H9 (cell line): ENCODE measurements at regions not wholly inside any gene's neighbourhood (a gene's known extent, or its start where the extent isn't known, plus 50 kb on each side); places are given as distances from the start of the nearest gene placed in this dataset.

ENCODE experiments used
- DNase-seq: peaks from one replicate; pipeline ENCODE4 v3.0.0-alpha.2; 2017
- H2AFZ ChIP-seq: one replicate; pipeline ENCODE4 v1.6.1; 2013; ENCODE audit warnings: mild to moderate bottlenecking, low read length, control low read depth, moderate library complexity
- H2AK5ac ChIP-seq: 2 replicates; pipeline ENCODE4 v1.6.1; 2013; ENCODE audit warnings: low read length, control low read depth, mixed read lengths; ENCODE audit not compliant: insufficient read length
- H2BK120ac ChIP-seq: one replicate; pipeline ENCODE4 v1.6.1; 2013; ENCODE audit warnings: low read depth, mild to moderate bottlenecking, low read length, control low read depth, inconsistent platforms; ENCODE audit not compliant: poor library complexity, severe bottlenecking
- H2BK12ac ChIP-seq: 2 replicates; pipeline ENCODE4 v1.6.1; 2013; ENCODE audit warnings: low read length, control low read depth, mixed read lengths, low read depth; ENCODE audit not compliant: insufficient read length
- H2BK15ac ChIP-seq: 2 replicates; pipeline ENCODE4 v1.6.1; 2013; ENCODE audit warnings: low read depth, low read length, control low read depth
- H2BK20ac ChIP-seq: one replicate; pipeline ENCODE4 v1.6.1; 2013; ENCODE audit warnings: low read depth, mild to moderate bottlenecking, low read length, control low read depth, inconsistent platforms; ENCODE audit not compliant: poor library complexity, severe bottlenecking
- H2BK5ac ChIP-seq: 2 replicates; pipeline ENCODE4 v1.6.1; 2013; ENCODE audit warnings: low read length, control low read depth, mixed read lengths; ENCODE audit not compliant: insufficient read length
- H3K14ac ChIP-seq: 2 replicates; pipeline ENCODE4 v1.6.1; 2013; ENCODE audit warnings: low read length, control low read depth; ENCODE audit not compliant: insufficient read depth
- H3K18ac ChIP-seq: 2 replicates; pipeline ENCODE4 v1.6.1; 2013; ENCODE audit warnings: low read depth, mild to moderate bottlenecking, mixed read lengths, low read length, control low read depth; ENCODE audit not compliant: insufficient read length
- H3K23ac ChIP-seq: 2 replicates; pipeline ENCODE4 v1.6.1; 2013; ENCODE audit warnings: low read length, control low read depth, mixed read lengths, low read depth; ENCODE audit not compliant: insufficient read length
- H3K23me2 ChIP-seq: 2 replicates; pipeline ENCODE4 v1.6.1; 2013; ENCODE audit warnings: low read depth, mild to moderate bottlenecking, mixed read lengths, low read length, control low read depth; ENCODE audit not compliant: insufficient read length, poor library complexity, severe bottlenecking
- H3K27ac ChIP-seq: 2 replicates; pipeline ENCODE4 v1.5.1; 2013; ENCODE audit warnings: low read length, control low read depth, mixed read lengths, low read depth; ENCODE audit not compliant: insufficient read length
- H3K27me3 ChIP-seq: 2 replicates; pipeline ENCODE4 v1.6.1; 2013; ENCODE audit warnings: low read length, control low read depth, inconsistent platforms; ENCODE audit not compliant: insufficient read depth
- H3K4ac ChIP-seq: 2 replicates; pipeline ENCODE4 v1.6.1; 2013; ENCODE audit warnings: low read depth, mild to moderate bottlenecking, control low read depth, inconsistent platforms, low read length, moderate library complexity
- H3K4me1 ChIP-seq: 2 replicates; pipeline ENCODE4 v1.6.1; 2013; ENCODE audit warnings: low read length, control low read depth, inconsistent platforms; ENCODE audit not compliant: insufficient read depth
- H3K4me2 ChIP-seq: 2 replicates; pipeline ENCODE4 v1.6.1; 2013; ENCODE audit warnings: low read length, control low read depth, mixed read lengths; ENCODE audit not compliant: insufficient read length, insufficient read depth
- H3K56ac ChIP-seq: 2 replicates; pipeline ENCODE4 v1.6.1; 2013; ENCODE audit warnings: low read depth, mild to moderate bottlenecking, mixed read lengths, low read length, control low read depth; ENCODE audit not compliant: insufficient read length
- H3K79me1 ChIP-seq: 2 replicates; pipeline ENCODE4 v1.6.1; 2013; ENCODE audit warnings: low read depth, mild to moderate bottlenecking, moderate library complexity, low read length, control low read depth, inconsistent platforms; ENCODE audit not compliant: insufficient read depth, poor library complexity, severe bottlenecking
- H3K79me2 ChIP-seq: 2 replicates; pipeline ENCODE4 v1.6.1; 2013; ENCODE audit warnings: low read length, control low read depth, inconsistent platforms; ENCODE audit not compliant: insufficient read depth
- H3K9ac ChIP-seq: 2 replicates; pipeline ENCODE4 v1.6.1; 2013; ENCODE audit warnings: low read length, control low read depth, mixed read lengths; ENCODE audit not compliant: insufficient read length; ENCODE audit errors: extremely low read depth
- H3K9me3 ChIP-seq: one replicate; pipeline ENCODE4 v1.6.1; 2013; ENCODE audit warnings: low read depth, low read length, inconsistent platforms; ENCODE audit not compliant: control insufficient read depth
- H3T11ph ChIP-seq: one replicate; pipeline ENCODE4 v1.6.1; 2013; ENCODE audit warnings: mild to moderate bottlenecking, low read length, control low read depth, inconsistent platforms
- H4K20me1 ChIP-seq: one replicate; pipeline ENCODE4 v1.6.1; 2013; ENCODE audit not compliant: control insufficient read depth, insufficient read length, insufficient read depth
- H4K5ac ChIP-seq: 2 replicates; pipeline ENCODE4 v1.6.1; 2013; ENCODE audit warnings: low read depth, mild to moderate bottlenecking, mixed read lengths, low read length, control low read depth; ENCODE audit not compliant: insufficient read length
- H4K8ac ChIP-seq: replicated peaks from 2 replicates; pipeline ENCODE4 v1.6.1; 2013; ENCODE audit warnings: low read length, control low read depth, mixed read lengths, low read depth; ENCODE audit not compliant: insufficient read length
- H4K91ac ChIP-seq: 2 replicates; pipeline ENCODE4 v1.6.1; 2013; ENCODE audit warnings: low read depth, mild to moderate bottlenecking, moderate library complexity, mixed read lengths, low read length, control low read depth; ENCODE audit not compliant: insufficient read length
- H3K27ac Mint-ChIP-seq, 3 experiments: 2 replicates in 2 of 3; 3 replicates in 1 of 3; pipeline ENCODE4 v1.8.0; 2020 to 2021; ENCODE audit warnings: mixed read lengths in 3 of 3, mild to moderate bottlenecking in 1 of 3, moderate library complexity in 1 of 3
- H3K27me3 Mint-ChIP-seq: 2 replicates; pipeline ENCODE4 v1.8.0; 2021; ENCODE audit warnings: low read depth, mild to moderate bottlenecking, moderate library complexity, mixed read lengths
- H3K36me3 Mint-ChIP-seq, 3 experiments: 2 replicates in 2 of 3; 3 replicates in 1 of 3; pipeline ENCODE4 v1.8.0; 2020 to 2021; ENCODE audit warnings: low read depth in 3 of 3, mixed read lengths in 3 of 3; ENCODE audit not compliant: insufficient read depth in 1 of 3
- H3K4me1 Mint-ChIP-seq, 2 experiments: 2 replicates each; pipeline ENCODE4 v1.8.0; 2020; ENCODE audit warnings: mixed read lengths in 2 of 2
- H3K4me3 Mint-ChIP-seq, 2 experiments: 2 replicates in 1 of 2; 3 replicates in 1 of 2; pipeline ENCODE4 v1.8.0; 2020 to 2021; ENCODE audit warnings: mild to moderate bottlenecking in 2 of 2, mixed read lengths in 2 of 2, moderate library complexity in 1 of 2
- H3K9me3 Mint-ChIP-seq, 2 experiments: 2 replicates in 1 of 2; 3 replicates in 1 of 2; pipeline ENCODE4 v1.8.0; 2020; ENCODE audit warnings: mild to moderate bottlenecking in 2 of 2, mixed read lengths in 2 of 2, moderate library complexity in 1 of 2
- CTCF ChIP-seq: fragments of 200-600 bp; sonication (generic); conservative IDR thresholded peaks from 3 replicates; pipeline ENCODE4 v1.8.0; 2021; ENCODE audit warnings: antibody characterized with exemption, mild to moderate bottlenecking
- WGBS: extraction: QIAGEN DNeasy Blood & Tissue Kit; methylation state at CpG from one replicate; pipeline ENCODE4 v1.1.7; 2013; ENCODE audit warnings: missing lambda C conversion rate, low lambda C conversion rate, mixed read lengths; ENCODE audit not compliant: insufficient read length; ENCODE audit errors: extremely low coverage; 5-methylcytosine and 5-hydroxymethylcytosine counted together

- Histone ChIP-seq H2AFZ (no peak overlapping the region), H3K79me2 (no peaks in the 10 kb centered on the region), H2BK120ac (no peak overlapping the region), H3K79me1 (no peaks in the 10 kb centered on the region), H4K8ac (no peak overlapping the region), H3K23ac (no peak overlapping the region), H4K20me1 (no peaks in the 10 kb centered on the region), H4K91ac (no peak overlapping the region), H3K9me3 (no peaks in the 10 kb centered on the region), H3K4ac (no peak overlapping the region), H2BK20ac (no peak overlapping the region), H2AK5ac (no peak overlapping the region), H3K9ac (no peak overlapping the region), H3K18ac (no peak overlapping the region), H3K27ac (no peak overlapping the region), H3T11ph (no peak overlapping the region), H2BK12ac (no peak overlapping the region), H3K4me1 (peaks cover 7% of the 10 kb centered on the region; the same call in 1 of the 2 replicates), H2BK15ac (no peak overlapping the region), H3K4me2 (no peak overlapping the region), H3K14ac (no peak overlapping the region), H3K23me2 (no peaks in the 10 kb centered on the region), H4K5ac (no peak overlapping the region), H3K56ac (no peak overlapping the region), H2BK5ac (no peak overlapping the region), H3K27me3 (no peaks in the 10 kb centered on the region)
- Mint-ChIP-seq H3K4me1 (peaks cover 8 to 9% of the 10 kb centered on the region in 2 experiments), H3K36me3 (no peaks in the 10 kb centered on the region), H3K4me3 (no peak overlapping the region), H3K27ac (no peak overlapping the region), H3K9me3 (no peaks in the 10 kb centered on the region), H3K27me3 (no peaks in the 10 kb centered on the region)
- TF ChIP-seq CTCF, result no peak
- no peak for DNase-seq
- WGBS, result no CpG with 5 or more reads among the region's 4 CpGs
Observed at GRCh38 chr3:33956776-33957175, 158.3 kb downstream of the PDCD6IP start.
